Spinal cord (tissue), 9 donors: ENCODE measurements at regions not wholly inside any gene's neighbourhood (a gene's known extent, or its start where the extent isn't known, plus 50 kb on each side); places are given as distances from the start of the nearest gene placed in this dataset.
A peak's percentile ranks its signal among the peaks of the same experiment; 100 is the strongest.
"Not testable (repeated sequence)": the region's sequence is repeated elsewhere in the genome, so short reads cannot be mapped to it uniquely, and the experiment has no call there.

Experiments used
- DNase-seq, 6 donors: peaks; one replicate each; pipeline versions ENCODE4 v3.0.0 to v3.0.0-alpha.2; 2013 to 2015; ENCODE audit warnings: low spot score in 6 of 6, low read depth in 4 of 6
- H3K27ac ChIP-seq: one replicate; pipeline ENCODE4 v1.5.1; 2013; ENCODE audit warnings: low read depth, low read length, control low read depth
- H3K27me3 ChIP-seq: one replicate; pipeline ENCODE4 v1.6.1; 2013; ENCODE audit warnings: low read length; ENCODE audit not compliant: control insufficient read depth, insufficient read depth
- H3K36me3 ChIP-seq: one replicate; pipeline ENCODE4 v1.6.1; 2013; ENCODE audit warnings: low read length; ENCODE audit not compliant: control insufficient read depth, insufficient read depth
- H3K4me1 ChIP-seq: one replicate; pipeline ENCODE4 v1.6.1; 2013; ENCODE audit warnings: low read length; ENCODE audit not compliant: control insufficient read depth, insufficient read depth
- H3K4me3 ChIP-seq: one replicate; pipeline ENCODE4 v1.5.1; 2013; ENCODE audit warnings: low read depth, low read length, control low read depth
- H3K9me3 ChIP-seq: one replicate; pipeline ENCODE4 v1.6.1; 2013; ENCODE audit warnings: low read length; ENCODE audit not compliant: control insufficient read depth, insufficient read depth
- WGBS: methylation state at CpG from one replicate; pipeline ENCODE4 v1.1.5; 2013; ENCODE audit warnings: missing lambda C conversion rate; ENCODE audit not compliant: insufficient coverage; 5-methylcytosine and 5-hydroxymethylcytosine counted together
- donor health status: healthy.

DNA sequence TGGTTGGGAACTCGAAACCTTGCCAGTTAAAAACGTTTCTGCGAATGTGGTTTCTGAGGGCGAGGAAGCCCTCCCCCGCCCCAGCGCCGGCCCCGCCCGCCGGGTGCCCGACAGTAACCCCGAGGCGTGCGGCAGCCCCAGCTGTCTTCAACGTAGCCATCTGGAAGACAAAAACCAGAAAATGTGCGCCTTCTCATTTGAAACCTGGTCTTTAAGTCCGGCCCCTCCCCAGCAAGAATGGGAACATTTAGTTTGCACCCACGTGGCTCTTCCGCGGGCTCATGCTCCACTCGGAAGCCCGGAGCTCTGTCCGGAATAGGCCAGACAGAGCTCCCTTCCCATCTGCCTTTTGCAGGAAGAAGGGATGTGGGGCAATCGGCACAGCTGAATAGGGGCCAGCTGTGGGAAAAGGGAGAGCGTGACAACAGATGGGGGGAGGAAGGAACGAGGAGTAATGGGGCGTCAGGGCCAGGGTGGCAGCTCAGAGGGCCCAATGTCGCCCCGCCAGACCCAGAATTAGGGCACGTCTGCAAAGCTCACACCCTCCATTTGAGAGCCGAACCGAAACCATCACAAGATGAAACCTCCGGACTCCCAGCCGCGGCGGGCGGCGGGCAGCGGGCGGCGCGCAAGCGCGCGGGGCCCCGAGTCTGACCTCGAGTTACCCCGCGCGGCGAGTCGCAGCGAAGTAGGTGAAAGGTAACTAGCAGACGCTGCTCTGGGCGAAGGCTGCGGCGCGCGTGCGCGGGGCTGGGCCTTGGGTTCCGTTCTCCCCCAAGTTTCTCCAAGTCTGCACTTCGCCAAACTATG is 63.4 kb upstream of the ABCA1 start:
- H3K4me3 ChIP-seq: peak overlapping the region; percentile 71
- DNase-seq: peak; percentile 55 to 89 (median 63)
- peaks cover 32% of the 10 kb centered on the region for H3K4me1 ChIP-seq
- under 1% methylated on average over 62 of the region's 63 CpGs for WGBS
- H3K36me3 ChIP-seq: no peaks in the 10 kb centered on the region
- no peaks in the 10 kb centered on the region for H3K27me3 ChIP-seq
- peak overlapping the region; percentile 92 for H3K27ac ChIP-seq
- H3K9me3 ChIP-seq: no peaks in the 10 kb centered on the region

DNA sequence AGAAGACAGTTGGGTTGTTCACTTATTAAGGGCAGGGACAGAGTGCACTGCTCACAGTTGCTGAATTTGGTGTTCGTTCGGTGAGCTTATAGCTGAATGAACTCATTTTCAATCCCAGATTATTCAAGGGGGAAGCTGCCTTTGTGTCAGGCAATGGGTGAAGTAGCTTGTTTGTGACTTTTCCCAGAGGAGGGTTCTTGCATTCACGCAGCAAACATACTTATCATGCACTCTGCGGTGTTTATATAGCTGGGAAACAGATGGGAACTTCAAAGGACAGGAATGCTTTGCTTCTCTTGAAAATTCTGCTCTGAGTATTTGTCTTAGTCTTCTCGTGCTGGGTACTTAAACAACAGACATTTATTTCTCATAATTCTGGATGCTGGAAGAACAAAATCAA is 64.7 kb upstream of the ABCA1 start:
- Histone ChIP-seq H3K4me1 (peaks cover 32% of the 10 kb centered on the region), H3K4me3 (no peak overlapping the region), H3K9me3 (no peaks in the 10 kb centered on the region), H3K27ac (peak overlapping the region; percentile 92), H3K27me3 (no peaks in the 10 kb centered on the region), H3K36me3 (no peaks in the 10 kb centered on the region)
- no CpG with 5 or more reads among the region's 5 CpGs for WGBS
- peak in 3 of 6 donors; percentile 28 to 70 (median 46) for DNase-seq

DNA sequence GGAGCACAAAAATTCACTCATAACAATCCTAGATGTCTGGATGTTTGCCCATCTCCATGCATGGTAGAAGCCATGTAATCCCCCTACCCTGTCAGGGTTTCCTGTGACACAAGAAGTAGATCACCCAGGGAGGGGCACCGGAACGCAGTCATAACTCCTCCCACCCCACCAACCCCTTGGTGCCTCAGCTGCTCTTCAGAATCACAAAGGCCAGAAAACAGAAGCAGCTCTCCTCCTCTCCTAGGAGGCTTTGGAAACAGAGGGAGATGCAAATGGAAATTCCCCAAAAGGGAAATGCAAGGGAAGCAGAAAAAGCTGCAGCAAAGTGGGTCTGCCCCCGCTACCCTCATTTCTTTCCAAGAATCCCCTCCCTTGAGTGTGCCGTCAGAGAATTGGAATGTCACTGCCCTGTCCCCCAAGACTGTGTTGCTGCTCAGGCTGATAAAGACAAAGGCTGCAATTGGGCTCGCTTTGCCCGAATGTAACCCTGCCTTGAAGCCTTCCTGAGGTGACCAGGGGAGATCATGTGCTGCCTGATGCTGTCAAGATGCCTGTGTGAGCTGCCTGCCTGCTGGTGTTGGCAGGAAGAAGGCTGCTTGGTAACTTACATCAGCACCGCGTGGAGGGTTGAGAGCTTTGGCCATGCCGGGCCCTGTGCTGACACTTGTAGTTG is 65.5 kb upstream of the ABCA1 start:
- H3K9me3 ChIP-seq: no peaks in the 10 kb centered on the region
- H3K4me3 ChIP-seq: no peak overlapping the region
- H3K27ac ChIP-seq: peak overlapping the region; percentile 92
- WGBS: 14% methylated on average over 5 of the region's 9 CpGs
- no peaks in the 10 kb centered on the region for H3K36me3 ChIP-seq
- H3K27me3 ChIP-seq: no peaks in the 10 kb centered on the region
- DNase-seq: peak in 4 of 6 donors; percentile 26 to 80 (median 44)
- H3K4me1 ChIP-seq: peaks cover 32% of the 10 kb centered on the region

DNA sequence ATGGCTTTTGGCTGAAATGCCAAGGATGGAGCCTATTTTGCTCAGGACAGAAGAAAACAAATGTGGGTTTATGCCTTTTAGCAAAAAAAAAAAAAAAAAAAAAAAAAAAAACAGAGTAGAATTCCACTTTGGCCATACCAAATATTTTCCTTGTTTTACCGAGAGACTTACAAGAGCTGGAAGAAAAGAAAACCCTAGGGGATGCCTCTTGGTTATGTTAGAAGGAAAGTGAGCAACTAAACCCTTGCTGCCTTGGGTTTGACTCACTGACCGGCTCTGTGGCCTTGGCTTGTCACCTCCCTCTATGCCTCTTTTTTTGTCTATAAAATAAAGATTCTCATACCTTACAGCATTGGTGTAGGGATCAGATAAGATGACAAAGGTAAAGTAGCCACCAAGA is 69.6 kb upstream of the ABCA1 start:
- H3K9me3 ChIP-seq: no peaks in the 10 kb centered on the region
- no peak overlapping the region for H3K27ac ChIP-seq
- H3K27me3 ChIP-seq: no peaks in the 10 kb centered on the region
- H3K4me1 ChIP-seq: peaks cover 19% of the 10 kb centered on the region
- H3K4me3 ChIP-seq: no peak overlapping the region
- no CpG with 5 or more reads among the region's 2 CpGs for WGBS
- no peak for DNase-seq
- H3K36me3 ChIP-seq: no peaks in the 10 kb centered on the region

DNA sequence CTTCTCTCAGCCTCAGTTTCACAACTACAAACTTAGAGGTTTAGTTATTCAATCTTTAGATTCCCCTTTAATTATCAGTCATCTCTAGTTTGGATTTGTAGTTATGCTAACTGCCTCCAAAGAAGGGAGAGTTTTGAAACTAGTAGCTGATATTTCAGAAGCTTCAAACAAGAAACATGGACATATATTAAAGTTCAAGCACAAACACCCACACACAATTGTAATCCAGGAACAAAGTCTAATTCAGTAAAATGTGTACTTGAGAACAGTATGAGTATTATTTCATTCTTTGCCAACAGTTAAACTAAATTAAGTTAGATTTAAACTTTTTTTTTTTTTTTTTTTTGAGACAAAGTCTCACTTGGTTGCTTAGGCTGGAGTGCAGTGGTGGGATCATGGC is 71.2 kb upstream of the ABCA1 start:
- H3K27ac ChIP-seq: no peak overlapping the region
- no peaks in the 10 kb centered on the region for H3K27me3 ChIP-seq
- H3K9me3 ChIP-seq: no peaks in the 10 kb centered on the region
- H3K36me3 ChIP-seq: no peaks in the 10 kb centered on the region
- peaks cover 8% of the 10 kb centered on the region for H3K4me1 ChIP-seq
- no peak overlapping the region for H3K4me3 ChIP-seq
- DNase-seq: no peak

DNA sequence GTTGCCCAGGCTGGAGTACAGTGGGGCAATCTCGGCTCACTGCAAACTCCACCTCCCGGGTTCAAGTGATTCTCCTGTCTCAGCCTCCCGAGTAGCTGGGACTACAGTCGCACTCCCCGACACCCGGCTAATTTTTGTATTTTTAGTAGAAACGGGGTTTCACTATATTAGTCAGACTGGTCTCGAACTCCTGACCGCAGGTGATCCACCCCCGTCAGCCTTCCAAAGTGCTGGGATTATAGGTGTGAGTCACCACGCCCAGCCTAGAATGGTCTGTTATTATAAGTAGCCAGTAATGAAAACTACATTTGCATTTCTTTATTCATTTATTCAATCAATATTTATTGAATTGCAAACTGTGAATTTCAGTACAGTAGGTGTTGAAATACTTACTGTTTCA is 72.6 kb upstream of the ABCA1 start:
- not testable (repeated sequence) for H3K4me3 ChIP-seq, H3K36me3 ChIP-seq, H3K4me1 ChIP-seq, H3K27ac ChIP-seq, H3K27me3 ChIP-seq, H3K9me3 ChIP-seq, DNase-seq
- WGBS: 100% methylated on average over 3 of the region's 11 CpGs

DNA sequence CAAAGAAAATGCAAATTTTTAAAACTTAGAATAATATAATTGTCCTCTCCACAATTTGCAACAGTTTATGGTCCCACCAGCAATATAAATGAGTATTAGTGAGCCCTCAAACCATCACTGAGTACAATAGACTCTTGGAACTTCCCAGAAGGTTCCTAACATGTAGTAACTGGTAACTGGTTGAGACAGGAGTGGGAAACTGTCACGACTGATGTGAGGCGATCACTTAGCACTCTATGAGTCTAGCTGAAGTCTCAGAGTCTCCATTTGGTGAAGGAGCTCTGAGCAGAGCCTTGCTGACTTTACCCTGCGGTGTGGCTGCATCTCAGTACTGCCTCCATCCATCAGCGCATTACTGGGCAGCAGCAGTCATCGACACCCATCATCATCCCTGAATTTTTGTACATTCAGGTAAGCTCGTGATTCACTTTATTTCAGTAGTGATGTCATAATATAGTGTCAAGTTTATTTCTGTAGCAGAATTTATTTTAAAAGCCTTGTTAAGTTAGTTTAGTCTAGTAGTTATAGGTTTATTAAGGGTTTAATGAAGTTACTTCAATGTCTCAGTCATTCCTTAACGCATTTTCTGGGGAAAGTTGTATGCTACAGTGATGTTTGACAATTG is 76.6 kb upstream of the ABCA1 start:
- H3K36me3 ChIP-seq: no peaks in the 10 kb centered on the region
- H3K4me1 ChIP-seq: no peaks in the 10 kb centered on the region
- H3K27me3 ChIP-seq: no peaks in the 10 kb centered on the region
- no peaks in the 10 kb centered on the region for H3K9me3 ChIP-seq
- H3K4me3 ChIP-seq: no peak overlapping the region
- no peak for DNase-seq
- H3K27ac ChIP-seq: no peak overlapping the region
- 85% methylated on average over 4 of the region's 7 CpGs for WGBS

DNA sequence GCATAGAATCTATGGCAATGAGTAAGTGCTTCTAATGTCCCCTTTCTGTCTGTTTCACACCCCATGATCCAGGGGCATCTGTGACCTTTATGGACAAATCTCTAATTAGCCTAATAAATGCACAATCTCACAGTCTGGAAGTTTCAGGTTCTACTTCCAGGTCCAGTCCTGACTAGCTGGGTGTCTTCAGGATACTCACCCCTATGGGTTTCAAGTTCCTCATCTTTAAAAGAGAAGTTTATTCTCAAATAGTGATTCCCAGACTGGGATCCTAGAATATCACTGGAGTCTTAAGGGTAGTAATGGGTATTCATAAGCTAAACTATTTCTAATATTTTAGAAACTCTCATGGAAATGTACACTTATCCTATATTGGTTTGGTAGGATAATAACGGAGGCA is 77.2 kb upstream of the ABCA1 start:
- WGBS: no CpG with 5 or more reads among the region's 1 CpG
- H3K27me3 ChIP-seq: no peaks in the 10 kb centered on the region
- H3K4me3 ChIP-seq: no peak overlapping the region

DNA sequence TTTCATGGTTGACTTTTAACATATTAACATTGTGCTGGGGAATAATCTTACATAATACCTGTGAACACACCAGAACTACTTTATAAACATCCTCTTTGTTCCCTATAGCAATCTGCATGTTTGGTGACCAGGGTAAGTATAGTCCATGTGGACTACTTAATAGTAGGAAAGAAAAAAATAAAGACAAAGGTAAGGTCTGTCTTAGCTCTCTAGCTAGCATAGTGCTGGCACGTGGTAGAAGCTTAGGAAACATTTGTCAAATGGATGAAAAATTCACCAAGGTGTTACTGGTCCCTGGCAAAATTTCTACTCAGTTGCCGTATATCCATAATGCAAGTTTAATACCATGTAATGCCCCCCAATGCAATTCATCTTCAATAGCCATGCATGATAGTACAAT is 78.6 kb upstream of the ABCA1 start:
- H3K27me3 ChIP-seq: no peaks in the 10 kb centered on the region
- no peaks in the 10 kb centered on the region for H3K36me3 ChIP-seq
- no peak overlapping the region for H3K4me3 ChIP-seq
- H3K27ac ChIP-seq: no peak overlapping the region
- 80% methylated on average over 2 of the region's 2 CpGs for WGBS
- no peaks in the 10 kb centered on the region for H3K4me1 ChIP-seq
- peak in 1 of 6 donors; percentile 9 for DNase-seq
- H3K9me3 ChIP-seq: no peaks in the 10 kb centered on the region

More for the DNA sequence above, 77.2 kb upstream of the ABCA1 start:
- no peak overlapping the region for H3K27ac ChIP-seq
- H3K36me3 ChIP-seq: no peaks in the 10 kb centered on the region
- no peaks in the 10 kb centered on the region for H3K9me3 ChIP-seq
- no peaks in the 10 kb centered on the region for H3K4me1 ChIP-seq
- no peak for DNase-seq
